GM19240 (cell line): ENCODE measurements at regions not wholly inside any gene's neighbourhood (a gene's known extent, or its start where the extent isn't known, plus 50 kb on each side); places are given as distances from the start of the nearest gene placed in this dataset.
"Not testable (repeated sequence)": the region's sequence is repeated elsewhere in the genome, so short reads cannot be mapped to it uniquely, and the experiment has no call there.

ENCODE experiments used
- DNase-seq: peaks from one replicate; pipeline ENCODE4 v3.0.0; 2011; ENCODE audit warnings: low spot score; ENCODE audit not compliant: insufficient read length

DNA sequence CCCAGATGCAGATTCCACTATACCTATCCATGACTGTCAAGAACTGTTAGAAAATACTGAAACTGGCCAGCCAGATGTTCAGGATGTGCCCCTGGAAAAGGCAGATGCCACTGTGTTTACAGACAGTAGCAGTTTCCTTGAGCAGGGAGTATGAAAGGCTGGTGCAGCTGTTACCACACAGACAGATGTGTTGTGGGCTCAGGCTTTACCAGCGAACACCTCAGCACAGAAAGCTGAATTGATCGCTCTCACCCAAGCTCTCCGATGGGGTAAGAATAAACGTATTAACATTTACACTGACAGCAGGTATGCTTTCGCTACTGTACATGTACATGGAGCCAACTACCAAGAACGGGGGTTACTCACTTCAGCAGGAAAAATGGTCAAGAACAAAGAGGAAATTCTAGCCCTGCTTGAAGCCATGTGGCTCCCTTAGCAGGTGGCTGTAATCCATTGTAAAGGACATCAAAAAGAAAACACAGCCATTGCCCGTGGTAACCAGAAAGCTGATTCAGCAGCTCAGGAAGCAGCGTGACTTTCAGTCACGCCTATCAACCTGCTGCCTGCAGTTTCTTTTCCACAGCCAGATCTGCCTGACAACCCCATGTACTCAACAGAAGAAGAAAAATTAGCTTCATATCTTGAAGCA, 459.7 kb upstream of the HTR1E start:
- no peak for DNase-seq

DNA sequence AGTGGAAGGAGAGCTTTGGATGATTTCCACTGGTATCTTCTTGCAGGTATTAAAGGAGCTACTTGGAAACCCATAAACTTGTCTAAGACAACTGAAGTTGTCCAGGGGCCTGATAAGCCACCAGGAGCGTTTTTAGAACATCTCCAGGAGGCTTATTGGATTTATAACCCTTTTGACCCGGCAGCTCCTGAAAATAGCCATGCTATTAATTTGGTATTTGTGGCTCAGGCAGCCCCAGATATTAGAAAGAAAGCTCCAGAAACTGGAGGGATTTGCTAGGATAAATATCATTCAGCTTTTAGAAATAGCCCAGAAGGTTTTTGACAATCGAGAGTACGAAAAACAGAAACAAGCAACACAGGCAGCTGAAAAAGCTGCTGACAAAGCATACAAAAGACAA, 461.0 kb upstream of the HTR1E start:
- DNase-seq, result no peak

DNA sequence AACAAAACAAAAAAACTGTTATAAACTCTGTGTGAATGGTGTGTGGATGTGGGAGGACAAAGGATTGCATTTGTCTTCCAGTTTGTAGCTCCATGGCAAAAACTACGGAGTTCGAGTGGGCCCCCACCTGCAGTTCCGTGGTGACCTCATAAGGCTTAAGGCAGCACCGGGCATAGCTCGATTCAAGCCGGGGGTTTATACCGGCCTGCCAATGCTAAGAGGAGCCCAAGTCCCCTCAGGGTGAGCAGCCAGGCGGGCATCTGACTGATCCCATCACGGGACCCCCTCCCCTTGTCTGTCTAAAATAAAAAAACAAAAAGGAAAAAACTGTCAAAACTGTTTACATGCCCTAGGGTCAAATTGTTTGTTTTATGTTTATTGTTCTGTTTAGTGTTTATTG, 463.2 kb upstream of the HTR1E start:
- no peak for DNase-seq

DNA sequence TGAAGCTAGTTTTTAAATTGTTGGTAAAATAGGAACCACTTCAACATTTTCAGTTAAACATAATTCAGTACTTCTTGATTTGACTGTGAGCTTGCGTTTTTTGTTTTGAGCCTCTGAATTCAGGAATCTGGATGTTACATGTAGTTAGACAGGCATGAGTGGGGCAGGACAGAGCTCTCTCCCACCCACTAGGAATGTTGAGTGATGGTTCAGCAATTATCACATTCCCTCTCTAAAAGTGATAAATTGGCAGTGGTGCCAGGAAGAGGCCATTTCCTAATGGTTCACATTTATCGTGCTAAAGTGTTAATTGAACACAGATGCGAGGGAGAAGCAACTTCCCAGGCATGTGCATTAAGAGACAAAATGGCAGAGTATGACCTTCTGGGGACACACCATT, 465.5 kb upstream of the HTR1E start:
- DNase-seq, result no peak

DNA sequence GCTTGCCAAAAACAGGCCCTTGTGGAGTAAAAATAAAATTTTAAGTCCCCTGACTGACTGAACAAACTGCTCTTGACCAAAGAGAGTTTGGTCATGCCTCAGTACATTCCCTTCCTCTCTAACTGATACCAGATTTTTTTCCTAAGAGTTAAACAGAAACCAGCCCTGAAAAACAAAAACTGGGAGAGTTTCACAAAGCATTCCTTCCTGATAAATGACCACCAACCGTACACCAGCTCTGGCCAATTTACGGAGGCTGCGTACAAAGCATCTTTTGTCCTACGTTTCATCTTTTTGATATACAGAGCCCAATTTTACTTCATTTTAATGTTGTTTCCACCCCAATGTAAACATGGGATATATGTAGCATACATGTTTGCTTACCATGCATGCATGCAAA, 477.4 kb upstream of the HTR1E start:
- no peak for DNase-seq

DNA sequence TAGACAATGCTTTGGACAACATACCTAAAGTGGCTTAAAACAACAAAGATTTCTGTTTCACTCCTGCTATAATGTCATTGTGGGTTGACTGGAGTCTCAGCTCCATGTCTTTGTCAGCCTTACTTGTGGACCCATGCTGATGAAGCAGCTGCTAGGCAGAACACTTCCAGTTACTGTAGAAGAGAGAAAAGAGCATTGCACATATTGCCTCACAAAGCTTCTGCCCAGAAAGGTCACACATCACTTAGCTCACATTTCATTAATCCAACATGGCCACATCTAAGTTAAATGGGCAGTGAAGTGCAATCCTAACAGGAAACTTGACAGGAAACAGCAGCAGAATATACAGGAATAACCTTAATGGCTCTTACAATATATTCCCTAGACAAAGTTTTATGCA, 480.5 kb upstream of the HTR1E start:
- DNase-seq, result no peak

DNA sequence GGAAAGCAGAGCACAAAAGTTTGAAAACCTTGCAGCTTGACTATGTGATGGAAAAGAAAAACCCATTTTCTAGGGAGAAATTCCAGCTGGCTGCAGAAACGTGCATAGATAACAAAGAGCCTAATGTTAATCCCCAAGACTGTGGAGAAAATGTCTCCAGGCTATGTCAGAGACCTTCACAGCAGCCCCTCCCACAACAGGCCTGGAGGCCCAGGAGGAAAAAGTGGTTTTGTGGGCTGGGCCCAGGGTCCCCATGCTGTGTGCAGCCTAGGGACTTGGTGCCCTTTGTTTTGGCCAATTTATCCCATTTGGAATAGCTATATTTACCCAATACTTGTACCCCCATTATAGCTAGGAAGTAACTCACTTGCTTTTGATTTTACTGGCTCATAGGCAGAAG, 484.1 kb upstream of the HTR1E start:
- DNase-seq, result no peak

DNA sequence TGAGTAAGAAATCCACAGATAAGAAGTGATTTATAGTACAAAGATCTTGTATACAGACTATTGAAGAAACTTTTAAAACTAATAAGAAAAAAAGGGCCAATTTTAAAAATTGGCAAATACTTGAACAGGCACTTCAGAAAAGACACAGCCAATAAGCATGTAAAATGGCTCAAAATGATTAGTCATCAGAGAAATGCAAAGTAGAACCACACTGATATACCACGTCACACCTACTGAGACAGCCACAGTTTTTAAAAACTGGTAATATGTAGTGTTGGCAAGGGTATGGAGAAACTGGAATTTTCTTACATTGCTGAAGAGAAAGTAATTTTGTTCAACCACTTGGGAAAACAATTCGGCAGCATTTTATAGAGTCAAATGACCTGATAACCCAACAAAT, 488.9 kb upstream of the HTR1E start:
- no peak for DNase-seq

DNA sequence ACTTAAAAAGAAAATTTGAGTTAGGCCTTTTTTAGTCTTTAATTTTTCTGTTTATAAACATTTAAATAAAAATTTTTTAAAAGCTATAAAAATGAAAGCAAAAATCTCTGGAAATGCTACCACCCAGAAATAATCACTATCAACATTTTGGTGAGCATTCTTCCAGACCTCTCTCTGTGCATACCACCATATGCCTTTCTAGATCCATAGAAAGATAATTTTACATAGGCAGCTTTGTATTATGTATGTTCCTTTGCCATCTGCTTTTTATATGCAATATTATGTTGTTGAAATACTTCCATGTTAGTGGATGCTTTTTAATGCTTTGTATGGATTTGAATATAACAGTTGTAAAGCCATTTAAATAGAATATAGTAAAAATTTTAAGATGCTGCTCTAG, 496.7 kb upstream of the HTR1E start:
- no peak for DNase-seq

DNA sequence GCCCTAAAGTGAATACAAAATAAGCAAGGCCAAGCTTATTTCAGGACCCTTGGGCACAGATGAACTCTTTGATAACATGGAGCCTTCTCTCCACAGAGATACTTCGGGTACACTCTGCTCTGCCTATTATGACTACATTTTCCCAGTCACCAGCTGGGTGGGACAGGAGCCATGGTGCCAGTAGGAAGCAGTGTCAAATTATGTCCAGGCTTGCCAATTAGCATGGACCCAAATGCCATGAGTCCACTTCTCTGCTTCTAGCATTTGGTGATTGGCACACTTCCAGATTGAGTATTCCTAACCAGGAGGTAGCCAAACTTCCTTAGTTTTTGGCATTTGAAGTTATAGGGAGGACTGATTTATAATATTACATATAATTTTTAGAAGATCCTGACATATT, 513.8 kb upstream of the HTR1E start:
- no peak for DNase-seq

DNA sequence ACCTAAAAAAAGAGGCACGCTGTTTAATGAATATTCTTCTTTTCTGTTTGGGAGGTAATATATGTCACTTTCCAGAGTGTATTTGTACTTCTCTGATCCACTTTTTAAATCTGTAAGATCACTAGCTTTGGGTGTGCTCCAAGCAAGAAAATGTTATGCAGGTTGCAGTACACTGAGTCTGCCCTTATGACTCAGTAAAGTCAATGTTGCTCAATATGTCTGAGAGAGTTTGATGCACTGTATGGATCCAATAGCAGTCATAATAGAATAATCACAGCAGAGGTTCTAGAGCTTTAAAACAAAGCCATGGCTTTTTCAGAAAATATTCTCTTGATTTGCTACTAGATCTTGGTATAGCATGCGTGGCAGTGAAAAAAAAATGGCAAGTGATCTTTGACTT, 525.3 kb upstream of the HTR1E start:
- no peak for DNase-seq

DNA sequence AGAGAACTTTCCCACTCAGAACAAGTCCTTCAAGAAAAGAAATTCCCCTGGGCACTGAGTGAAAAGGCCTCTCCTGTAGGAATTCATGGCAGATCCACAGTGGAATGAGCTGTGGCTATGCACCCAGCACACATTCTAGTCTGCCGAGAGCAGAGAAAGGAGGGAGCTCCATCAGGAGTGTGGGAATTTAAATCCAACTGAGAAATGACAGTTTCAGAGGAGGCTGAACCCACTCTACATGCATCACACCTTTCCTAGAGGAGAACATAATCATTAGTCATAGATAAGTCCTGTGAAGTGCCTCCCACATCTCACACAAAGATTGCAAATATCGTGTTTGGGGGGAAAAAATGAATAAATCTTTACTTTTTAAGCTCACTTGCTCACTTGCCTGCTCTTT, 530.2 kb upstream of the HTR1E start:
- no peak for DNase-seq

DNA sequence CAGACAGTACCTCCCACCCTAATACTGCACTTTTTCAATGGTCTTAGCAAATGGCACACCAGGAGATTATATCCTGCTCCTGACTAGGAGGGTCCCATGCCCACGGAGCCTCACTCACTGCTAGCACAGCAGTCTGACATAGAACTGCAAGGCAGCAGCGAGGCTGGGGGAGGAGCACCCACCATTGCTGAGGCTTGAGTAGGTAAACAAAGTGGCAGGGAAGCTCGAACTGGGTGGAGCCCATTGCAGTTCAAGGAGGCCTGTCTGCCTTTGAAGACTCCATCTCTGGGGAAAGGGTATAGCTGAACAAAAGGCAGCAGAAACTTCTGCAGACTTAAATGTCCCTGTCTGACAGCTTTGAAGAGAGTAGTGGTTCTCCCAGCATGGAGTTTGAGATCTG, 544.5 kb upstream of the HTR1E start:
- not testable (repeated sequence) for DNase-seq

DNA sequence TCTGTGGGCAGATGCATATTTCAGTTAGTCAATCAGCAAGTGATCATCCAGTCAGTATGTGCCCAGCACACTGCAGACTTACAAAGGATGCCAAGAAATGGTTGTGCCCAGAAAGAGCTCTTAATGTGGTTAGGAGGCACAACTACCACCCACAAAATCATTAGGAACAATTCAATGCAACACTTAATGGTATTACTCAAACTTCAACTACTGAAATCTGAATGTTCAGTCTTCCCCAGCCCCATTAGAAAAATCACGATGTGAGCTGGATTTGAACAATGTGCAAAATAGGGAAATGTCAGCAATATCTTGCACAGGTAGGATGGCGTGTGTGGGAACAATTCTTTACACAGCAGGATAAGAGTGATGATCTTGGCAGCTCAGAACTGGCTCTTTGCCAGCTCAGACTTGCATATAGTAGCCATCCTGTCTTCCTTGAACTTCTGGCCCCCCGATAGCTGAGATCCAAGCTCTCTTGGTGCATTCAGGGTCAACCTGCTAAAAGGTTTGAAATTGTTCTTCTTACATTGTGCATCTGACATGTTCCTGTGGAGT, 556.7 kb upstream of the HTR1E start:
- DNase-seq, result no peak

DNA sequence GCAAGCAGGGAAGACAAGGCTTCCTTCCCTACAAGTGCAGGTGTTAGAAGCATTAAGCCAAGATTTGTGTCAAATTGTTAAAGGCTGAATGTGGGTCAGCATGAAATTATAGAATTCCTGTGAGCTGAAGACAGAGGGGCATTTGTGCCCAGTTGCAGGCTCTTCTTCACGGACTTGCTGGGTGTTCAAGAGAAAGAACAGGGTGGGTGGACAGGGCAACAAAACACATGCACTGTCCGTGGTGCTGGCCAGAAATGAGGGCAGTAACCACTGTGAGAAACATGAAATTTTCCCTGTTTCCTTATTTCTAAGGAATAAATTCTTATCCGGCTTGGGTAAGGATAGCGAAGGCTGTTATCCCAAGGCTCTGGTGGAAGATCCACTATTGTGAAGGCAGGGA, 579.5 kb upstream of the HTR1E start:
- no peak for DNase-seq

DNA sequence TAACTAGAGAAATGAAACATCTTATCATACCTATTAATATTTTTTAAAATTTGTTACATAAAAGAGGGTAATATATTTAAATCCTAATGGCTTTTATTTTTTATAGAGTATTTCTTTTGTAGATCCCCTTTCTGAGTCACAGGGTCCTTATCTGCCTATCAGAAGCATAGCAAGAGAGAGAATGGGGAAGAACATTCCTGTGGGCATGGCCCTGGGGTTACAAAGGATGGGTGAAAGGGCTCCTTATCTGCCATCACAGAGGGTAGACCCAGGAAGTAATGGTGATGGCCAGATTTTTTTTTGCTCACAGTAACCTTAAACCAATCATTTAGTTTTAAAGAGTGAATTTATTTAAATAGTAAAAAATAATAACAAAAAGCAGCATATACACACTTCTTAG, 582.1 kb upstream of the HTR1E start:
- DNase-seq, result no peak

DNA sequence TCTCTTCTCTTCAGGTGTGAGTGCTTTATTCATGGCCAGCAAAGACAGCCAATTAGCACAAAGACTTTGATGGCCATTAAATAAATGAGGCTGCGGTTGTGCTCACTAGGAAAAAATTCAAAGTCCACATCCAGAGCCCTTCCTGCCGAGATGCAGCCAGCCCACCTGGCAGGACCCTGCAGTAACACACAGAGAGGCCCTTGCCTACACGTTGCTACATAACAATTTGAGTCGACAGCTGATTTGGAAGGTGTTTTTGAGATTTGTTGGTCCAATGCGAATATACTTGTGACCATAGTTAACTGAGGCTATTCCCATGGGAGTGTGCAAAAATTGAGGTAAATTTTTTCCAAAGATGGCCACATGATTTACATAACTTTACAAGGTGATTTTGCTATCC, 605.4 kb upstream of the HTR1E start:
- no peak for DNase-seq

DNA sequence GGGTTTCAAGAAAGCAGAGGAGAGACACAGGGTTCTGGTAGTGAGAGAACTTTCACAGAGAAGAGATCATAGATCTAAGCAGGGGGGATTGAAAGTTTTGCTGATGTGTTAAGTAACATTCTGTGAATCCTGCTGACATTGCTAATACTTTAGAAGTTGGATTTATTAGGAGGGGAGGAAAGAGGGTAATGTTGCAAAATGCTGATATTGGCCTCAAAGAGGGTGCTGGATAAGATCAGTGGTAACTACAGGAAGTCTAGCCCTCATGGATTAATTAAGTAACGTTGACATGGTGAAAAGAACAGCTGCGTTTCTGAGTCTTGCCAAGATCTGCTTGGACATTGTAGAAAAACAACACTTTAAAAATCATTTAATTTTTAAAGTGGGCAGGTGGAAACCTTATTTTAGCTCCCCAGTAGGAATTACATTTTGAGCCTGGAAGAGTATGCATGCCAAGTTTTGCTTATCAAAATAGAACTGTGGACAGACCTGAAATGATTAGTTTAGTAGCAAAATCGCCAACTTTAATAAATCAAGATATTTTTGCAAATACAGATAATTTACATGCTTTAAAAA, 606.0 kb upstream of the HTR1E start:
- DNase-seq, result no peak

DNA sequence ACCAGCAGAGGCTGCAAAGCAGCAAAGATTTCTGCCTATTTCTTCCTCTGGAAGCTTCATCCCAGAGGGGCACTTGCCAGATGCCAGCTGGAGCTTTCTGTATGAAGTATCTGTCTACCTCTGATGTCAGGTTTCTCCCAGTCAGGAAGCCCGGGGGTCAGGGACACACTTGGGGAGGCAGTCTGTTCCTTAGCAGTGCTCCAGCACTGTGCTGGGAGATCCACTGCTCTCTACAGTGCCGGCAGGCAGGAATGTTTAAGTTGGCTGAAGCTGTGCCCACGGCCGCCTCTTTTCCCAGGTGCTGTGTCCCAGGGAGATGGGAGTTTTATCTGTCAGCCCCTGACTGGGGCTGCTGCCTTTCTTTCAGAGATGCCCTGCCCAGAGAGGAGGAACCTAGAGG, 631.1 kb upstream of the HTR1E start:
- DNase-seq, result no peak

DNA sequence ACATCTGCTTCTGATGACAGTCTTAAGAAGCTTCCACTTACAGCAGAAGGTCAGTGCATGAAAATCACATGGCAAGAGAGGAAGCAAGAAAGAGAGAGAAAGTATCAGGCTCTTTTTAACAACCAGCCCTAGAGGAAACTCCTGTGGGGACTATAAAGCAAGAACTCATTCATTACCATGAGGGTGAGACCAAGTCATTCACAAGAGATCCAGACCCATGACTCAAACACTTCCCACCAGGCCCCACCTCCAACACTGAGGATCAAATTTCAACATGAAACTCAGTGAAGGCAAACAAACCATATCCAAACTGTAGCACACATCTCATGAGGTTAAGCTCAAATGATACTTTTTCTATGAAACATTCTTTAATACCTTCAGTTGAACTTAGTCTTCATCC, 643.2 kb upstream of the SYNCRIP start:
- no peak for DNase-seq

DNA sequence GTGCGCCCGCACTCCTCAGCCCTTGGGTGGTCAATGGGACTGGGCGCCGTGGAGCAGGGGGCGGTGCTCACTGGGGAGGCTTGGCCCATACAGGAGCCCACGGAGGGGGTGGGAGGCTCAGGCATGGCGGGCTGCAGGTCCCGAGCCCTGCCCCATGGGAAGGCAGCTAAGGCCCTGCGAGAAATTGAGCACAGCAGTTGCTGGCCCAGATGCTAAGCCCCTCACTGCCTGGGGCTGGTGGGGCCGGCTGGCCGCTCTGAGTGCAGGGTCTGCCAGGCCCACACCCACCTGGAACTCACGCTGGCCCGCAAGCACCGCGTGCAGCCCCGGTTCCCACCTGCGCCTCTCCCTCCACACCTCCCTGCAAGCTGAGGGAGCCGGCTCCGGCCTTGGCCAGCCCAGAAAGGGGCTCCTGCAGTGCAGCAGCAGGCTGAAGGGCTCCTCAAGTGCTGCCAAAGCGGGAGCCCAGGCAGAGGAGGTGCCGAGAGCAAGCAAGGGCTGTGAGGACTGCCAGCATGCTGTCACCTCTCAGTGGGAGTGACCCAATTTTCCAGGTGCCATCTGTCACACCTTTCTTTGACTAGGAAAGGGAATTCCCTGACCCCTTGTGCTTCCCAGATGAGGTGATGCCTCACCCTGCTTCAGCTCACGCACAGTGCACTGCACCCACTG, 642.3 kb upstream of the SYNCRIP start:
- DNase-seq, result not testable (repeated sequence)

DNA sequence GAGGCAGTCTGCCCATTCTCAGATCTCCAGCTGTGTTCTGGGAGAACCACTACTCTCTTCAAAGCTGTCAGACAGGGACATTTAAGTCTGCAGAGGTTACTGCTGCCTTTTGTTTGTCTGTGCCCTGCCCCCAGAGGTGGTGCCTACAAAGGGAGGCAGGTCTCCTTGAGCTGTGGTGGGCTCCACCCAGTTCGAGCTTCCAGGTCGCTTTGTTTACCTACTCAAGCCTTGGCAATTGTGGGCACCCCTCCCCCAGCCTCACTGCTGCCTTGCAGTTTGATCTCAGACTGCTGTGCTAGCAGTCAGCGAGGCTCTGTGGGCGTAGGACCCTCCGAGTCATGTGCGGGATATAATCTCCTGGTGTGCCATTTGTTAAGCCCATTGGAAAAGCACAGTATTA, 640.9 kb upstream of the SYNCRIP start:
- not testable (repeated sequence) for DNase-seq

DNA sequence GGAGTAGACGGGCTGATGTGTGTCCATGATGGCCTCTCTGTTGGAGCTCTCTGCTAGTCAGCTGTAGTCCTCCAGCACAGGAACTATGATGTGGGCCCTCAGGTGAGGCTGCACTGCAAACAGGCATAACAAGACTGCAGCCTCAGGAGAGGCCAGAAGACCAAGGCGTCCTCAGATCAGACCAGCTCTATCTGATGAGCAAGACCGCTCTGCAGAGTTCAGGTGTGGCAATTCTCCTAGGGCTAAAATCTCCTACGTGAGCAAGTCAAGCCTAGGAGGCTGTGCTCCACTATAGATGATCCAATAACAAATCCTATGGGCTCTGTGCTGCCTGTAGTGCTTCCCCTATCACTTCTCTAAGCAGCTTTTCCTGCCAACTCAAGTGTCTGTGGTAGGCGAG, 633.4 kb upstream of the SYNCRIP start:
- no peak for DNase-seq
